Activated naive CD4-positive, alpha-beta T cell treated with anti-CD3 and anti-CD28 coated beads, Interleukin-2, amount 50 U/mL, for 16 hours (primary cell): ENCODE measurements at regions not wholly inside any gene's neighbourhood (a gene's known extent, or its start where the extent isn't known, plus 50 kb on each side); places are given as distances from the start of the nearest gene placed in this dataset.

Experiments used
- DNase-seq: peaks from one replicate; pipeline ENCODE4 v3.0.0-alpha.2; 2020

- no peak for DNase-seq
Observed at GRCh38 chr5:138664276-138664943, 88.8 kb upstream of the CTNNA1 start.

GRCh38 chr5:138663561-138663960, 88.4 kb upstream of the HSPA9 start:
- no peak for DNase-seq

- DNase-seq: no peak
Observed at GRCh38 chr5:138663009-138663408, 87.8 kb upstream of the HSPA9 start.

- DNase-seq: peak; percentile 40
Observed at GRCh38 chr5:138662599-138662998, 87.4 kb upstream of the HSPA9 start.

GRCh38 chr5:138661991-138662434, 86.8 kb upstream of the HSPA9 start:
- no peak for DNase-seq

- DNase-seq: no peak
Observed at GRCh38 chr5:138661291-138661960, 86.2 kb upstream of the HSPA9 start.

GRCh38 chr5:138660051-138660572, 84.9 kb upstream of the HSPA9 start:
- DNase-seq: no peak

- no peak for DNase-seq
Observed at GRCh38 chr5:138659561-138659960, 84.4 kb upstream of the HSPA9 start.

- DNase-seq: no peak
Observed at GRCh38 chr5:138659121-138659520, 83.9 kb upstream of the HSPA9 start.

GRCh38 chr5:138658676-138659075, 83.5 kb upstream of the HSPA9 start:
- DNase-seq: no peak

GRCh38 chr5:138657360-138657759, 82.2 kb upstream of the HSPA9 start:
- no peak for DNase-seq

GRCh38 chr5:138656916-138657315, 81.7 kb upstream of the HSPA9 start:
- no peak for DNase-seq

- DNase-seq: no peak
Observed at GRCh38 chr5:138655530-138656190, 80.5 kb upstream of the HSPA9 start.

- peak; percentile 75 for DNase-seq
Observed at GRCh38 chr5:138654281-138654867, 79.2 kb upstream of the HSPA9 start.

GRCh38 chr5:138653502-138653901, 78.3 kb upstream of the HSPA9 start:
- no peak for DNase-seq

- DNase-seq: no peak
Observed at GRCh38 chr5:138651767-138652117, 76.5 kb upstream of the HSPA9 start.

GRCh38 chr5:138651058-138651766, 76.0 kb upstream of the HSPA9 start:
- DNase-seq: no peak

GRCh38 chr5:138650196-138650595, 75.0 kb upstream of the HSPA9 start:
- DNase-seq: no peak

- no peak for DNase-seq
Observed at GRCh38 chr5:138649775-138650174, 74.6 kb upstream of the HSPA9 start.

GRCh38 chr5:138649316-138649720, 74.1 kb upstream of the HSPA9 start:
- no peak for DNase-seq

- no peak for DNase-seq
Observed at GRCh38 chr5:138648841-138649240, 73.6 kb upstream of the HSPA9 start.

GRCh38 chr5:138647794-138648410, 72.7 kb upstream of the HSPA9 start:
- DNase-seq: no peak
